ENCODE measurements at regions not wholly inside any gene's neighbourhood (a gene's known extent, or its start where the extent isn't known, plus 50 kb on each side); places are given as distances from the start of the nearest gene placed in this dataset.

GRCh38 chr9:103168254-103168653 lies 173.1 kb downstream of the CYLC2 start:
- no peaks in the 10 kb centered on the region for H3K9me2 ChIP-seq (ENCODE audit: insufficient read depth)
- H3K4me2 ChIP-seq = no peak overlapping the region
- H3K9me3 Mint-ChIP-seq = peaks cover 74% of the 10 kb centered on the region
- peaks cover 2% of the 10 kb centered on the region for H3K27me3 Mint-ChIP-seq (ENCODE audit: insufficient read depth, low read depth, poor library complexity)
- H3K4me3 Mint-ChIP-seq = no peak overlapping the region
- 0 out of 2 replicates have a peak, but pooled peaks cover 3% of the 10 kb centered on the region for H3K36me3 ChIP-seq (ENCODE audit: insufficient read depth)
- peaks cover 25% of the 10 kb centered on the region; the same call in 2 of the 3 replicates for H3K36me3 Mint-ChIP-seq (ENCODE audit: low read depth)
- H3F3A ChIP-seq (replicated peaks; ENCODE audit: low read depth) = no peaks in the 10 kb centered on the region
- no peak overlapping the region for H3K27ac Mint-ChIP-seq
- no peak for TF ChIP-seq NANOG (IDR thresholded peaks at IDR 0.05; ENCODE audit: borderline replicate concordance)
- no peak for TF ChIP-seq EZH2phosphoT487 (IDR thresholded peaks at IDR 0.05; ENCODE audit: unreplicated experiment)
- no peak for TF ChIP-seq ZNF114 (CRISPR knock-in tag; IDR thresholded peaks at IDR 0.05)
- no peak for TF ChIP-seq POLR2AphosphoS5 (IDR thresholded peaks at IDR 0.05; ENCODE audit: low read depth)
- TF ChIP-seq ZNF331 (CRISPR knock-in tag; IDR thresholded peaks at IDR 0.05; ENCODE audit: low read depth) = no peak
- no peaks in the 10 kb centered on the region for H4K20me1 ChIP-seq (replicated peaks; ENCODE audit: insufficient read depth)
- ATAC-seq = no peak
- H2AFZ ChIP-seq = no peak overlapping the region
- H3K4me1 Mint-ChIP-seq = no peaks in the 10 kb centered on the region
- no peaks in the 10 kb centered on the region for H3K4me1 ChIP-seq (ENCODE audit: insufficient read depth)
- H3K27me3 ChIP-seq (ENCODE audit: insufficient read depth) = no peaks in the 10 kb centered on the region
- H3K79me2 ChIP-seq (replicated peaks; ENCODE audit: insufficient read depth) = no peaks in the 10 kb centered on the region
- DNase-seq (ENCODE audit: low spot score) = no peak
- no peak overlapping the region for H3K4me3 ChIP-seq
- H3K27ac ChIP-seq (ENCODE audit: low read depth) = no peak overlapping the region

- no peaks in the 10 kb centered on the region for H3K79me2 ChIP-seq (replicated peaks; ENCODE audit: insufficient read depth)
- no peaks in the 10 kb centered on the region for H3K27me3 ChIP-seq (ENCODE audit: insufficient read depth)
- H3K4me3 ChIP-seq = no peak overlapping the region
- H4K20me1 ChIP-seq (replicated peaks; ENCODE audit: insufficient read depth) = no peaks in the 10 kb centered on the region
- no peak overlapping the region for H2AFZ ChIP-seq
- H3K27ac Mint-ChIP-seq = no peak overlapping the region
- no peak overlapping the region for H3K27ac ChIP-seq (ENCODE audit: low read depth)
- peaks cover 2% of the 10 kb centered on the region for H3K27me3 Mint-ChIP-seq (ENCODE audit: insufficient read depth, low read depth, poor library complexity)
- no peak for DNase-seq (ENCODE audit: low spot score)
- H3K4me1 Mint-ChIP-seq = no peaks in the 10 kb centered on the region
- peaks cover 76% of the 10 kb centered on the region for H3K9me3 Mint-ChIP-seq
- ATAC-seq = no peak
- no peaks in the 10 kb centered on the region for H3K9me2 ChIP-seq (ENCODE audit: insufficient read depth)
- H3K4me3 Mint-ChIP-seq = no peak overlapping the region
- H3K36me3 Mint-ChIP-seq (ENCODE audit: low read depth) = peaks cover 25% of the 10 kb centered on the region; the same call in 2 of the 3 replicates
- H3F3A ChIP-seq (replicated peaks; ENCODE audit: low read depth) = no peaks in the 10 kb centered on the region
- H3K4me2 ChIP-seq = no peak overlapping the region
- H3K36me3 ChIP-seq (ENCODE audit: insufficient read depth) = 0 out of 2 replicates have a peak, but pooled peaks cover 3% of the 10 kb centered on the region
- H3K4me1 ChIP-seq (ENCODE audit: insufficient read depth) = no peaks in the 10 kb centered on the region
- no peak for TF ChIP-seq CREB1 (CRISPR knock-in tag; IDR thresholded peaks at IDR 0.05; ENCODE audit: low read depth)
- no peak for TF ChIP-seq STAT1 (IDR thresholded peaks at IDR 0.05; ENCODE audit: unreplicated experiment)
- TF ChIP-seq ZNF114 (CRISPR knock-in tag; IDR thresholded peaks at IDR 0.05) = no peak
- no peak for TF ChIP-seq JUNB (IDR thresholded peaks at IDR 0.05; ENCODE audit: unreplicated experiment)
- no peak for TF ChIP-seq NANOG (IDR thresholded peaks at IDR 0.05; ENCODE audit: borderline replicate concordance)
- no peak for TF ChIP-seq EZH2phosphoT487 (IDR thresholded peaks at IDR 0.05; ENCODE audit: unreplicated experiment)
- no peak for TF ChIP-seq ZNF331 (CRISPR knock-in tag; IDR thresholded peaks at IDR 0.05; ENCODE audit: low read depth)
- TF ChIP-seq, protein P1, sequence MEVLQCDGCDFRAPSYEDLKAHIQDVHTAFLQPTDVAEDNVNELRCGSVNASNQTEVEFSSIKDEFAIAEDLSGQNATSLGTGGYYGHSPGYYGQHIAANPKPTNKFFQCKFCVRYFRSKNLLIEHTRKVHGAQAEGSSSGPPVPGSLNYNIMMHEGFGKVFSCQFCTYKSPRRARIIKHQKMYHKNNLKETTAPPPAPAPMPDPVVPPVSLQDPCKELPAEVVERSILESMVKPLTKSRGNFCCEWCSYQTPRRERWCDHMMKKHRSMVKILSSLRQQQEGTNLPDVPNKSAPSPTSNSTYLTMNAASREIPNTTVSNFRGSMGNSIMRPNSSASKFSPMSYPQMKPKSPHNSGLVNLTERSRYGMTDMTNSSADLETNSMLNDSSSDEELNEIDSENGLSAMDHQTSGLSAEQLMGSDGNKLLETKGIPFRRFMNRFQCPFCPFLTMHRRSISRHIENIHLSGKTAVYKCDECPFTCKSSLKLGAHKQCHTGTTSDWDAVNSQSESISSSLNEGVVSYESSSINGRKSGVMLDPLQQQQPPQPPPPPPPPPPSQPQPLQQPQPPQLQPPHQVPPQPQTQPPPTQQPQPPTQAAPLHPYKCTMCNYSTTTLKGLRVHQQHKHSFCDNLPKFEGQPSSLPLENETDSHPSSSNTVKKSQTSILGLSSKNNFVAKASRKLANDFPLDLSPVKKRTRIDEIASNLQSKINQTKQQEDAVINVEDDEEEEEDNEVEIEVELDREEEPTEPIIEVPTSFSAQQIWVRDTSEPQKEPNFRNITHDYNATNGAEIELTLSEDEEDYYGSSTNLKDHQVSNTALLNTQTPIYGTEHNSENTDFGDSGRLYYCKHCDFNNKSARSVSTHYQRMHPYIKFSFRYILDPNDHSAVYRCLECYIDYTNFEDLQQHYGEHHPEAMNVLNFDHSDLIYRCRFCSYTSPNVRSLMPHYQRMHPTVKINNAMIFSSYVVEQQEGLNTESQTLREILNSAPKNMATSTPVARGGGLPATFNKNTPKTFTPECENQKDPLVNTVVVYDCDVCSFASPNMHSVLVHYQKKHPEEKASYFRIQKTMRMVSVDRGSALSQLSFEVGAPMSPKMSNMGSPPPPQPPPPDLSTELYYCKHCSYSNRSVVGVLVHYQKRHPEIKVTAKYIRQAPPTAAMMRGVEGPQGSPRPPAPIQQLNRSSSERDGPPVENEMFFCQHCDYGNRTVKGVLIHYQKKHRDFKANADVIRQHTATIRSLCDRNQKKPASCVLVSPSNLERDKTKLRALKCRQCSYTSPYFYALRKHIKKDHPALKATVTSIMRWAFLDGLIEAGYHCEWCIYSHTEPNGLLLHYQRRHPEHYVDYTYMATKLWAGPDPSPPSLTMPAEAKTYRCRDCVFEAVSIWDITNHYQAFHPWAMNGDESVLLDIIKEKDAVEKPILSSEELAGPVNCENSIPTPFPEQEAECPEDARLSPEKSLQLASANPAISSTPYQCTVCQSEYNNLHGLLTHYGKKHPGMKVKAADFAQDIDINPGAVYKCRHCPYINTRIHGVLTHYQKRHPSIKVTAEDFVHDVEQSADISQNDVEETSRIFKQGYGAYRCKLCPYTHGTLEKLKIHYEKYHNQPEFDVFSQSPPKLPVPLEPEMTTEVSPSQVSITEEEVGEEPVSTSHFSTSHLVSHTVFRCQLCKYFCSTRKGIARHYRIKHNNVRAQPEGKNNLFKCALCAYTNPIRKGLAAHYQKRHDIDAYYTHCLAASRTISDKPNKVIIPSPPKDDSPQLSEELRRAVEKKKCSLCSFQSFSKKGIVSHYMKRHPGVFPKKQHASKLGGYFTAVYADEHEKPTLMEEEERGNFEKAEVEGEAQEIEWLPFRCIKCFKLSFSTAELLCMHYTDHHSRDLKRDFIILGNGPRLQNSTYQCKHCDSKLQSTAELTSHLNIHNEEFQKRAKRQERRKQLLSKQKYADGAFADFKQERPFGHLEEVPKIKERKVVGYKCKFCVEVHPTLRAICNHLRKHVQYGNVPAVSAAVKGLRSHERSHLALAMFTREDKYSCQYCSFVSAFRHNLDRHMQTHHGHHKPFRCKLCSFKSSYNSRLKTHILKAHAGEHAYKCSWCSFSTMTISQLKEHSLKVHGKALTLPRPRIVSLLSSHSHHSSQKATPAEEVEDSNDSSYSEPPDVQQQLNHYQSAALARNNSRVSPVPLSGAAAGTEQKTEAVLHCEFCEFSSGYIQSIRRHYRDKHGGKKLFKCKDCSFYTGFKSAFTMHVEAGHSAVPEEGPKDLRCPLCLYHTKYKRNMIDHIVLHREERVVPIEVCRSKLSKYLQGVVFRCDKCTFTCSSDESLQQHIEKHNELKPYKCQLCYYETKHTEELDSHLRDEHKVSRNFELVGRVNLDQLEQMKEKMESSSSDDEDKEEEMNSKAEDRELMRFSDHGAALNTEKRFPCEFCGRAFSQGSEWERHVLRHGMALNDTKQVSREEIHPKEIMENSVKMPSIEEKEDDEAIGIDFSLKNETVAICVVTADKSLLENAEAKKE (CRISPR knock-in tag; IDR thresholded peaks at IDR 0.05) = no peak
- no peak for TF ChIP-seq REST (IDR thresholded peaks at IDR 0.05; ENCODE audit: unreplicated experiment)
- TF ChIP-seq POLR2AphosphoS5 (IDR thresholded peaks at IDR 0.05; ENCODE audit: low read depth) = no peak
- TF ChIP-seq EZH2 (IDR thresholded peaks at IDR 0.05; ENCODE audit: low read depth, unreplicated experiment) = no peak
- no peak for TF ChIP-seq ETS1 (IDR thresholded peaks at IDR 0.05)
Observed at GRCh38 chr9:103169798-103170197, 174.7 kb downstream of the CYLC2 start.
